H1 (cell line): ENCODE measurements at regions not wholly inside any gene's neighbourhood (a gene's known extent, or its start where the extent isn't known, plus 50 kb on each side); places are given as distances from the start of the nearest gene placed in this dataset.

ENCODE experiments used
- CTCF ChIA-PET: fragments of 300-600 bp; sonication (Branson Sonifier 250); formaldehyde crosslinking; loops from one replicate; lab custom pipeline; 2021; ENCODE audit not compliant: partially characterized antibody; lab: Charles Lee
- POLR2A ChIA-PET: fragments of 300-600 bp; sonication (Branson Sonifier 250); formaldehyde crosslinking; loops from one replicate; lab custom pipeline; 2021; ENCODE audit warnings: inconsistent platforms; ENCODE audit not compliant: partially characterized antibody; lab: Charles Lee
- DNase-seq, 2 experiments: peaks; one replicate each; pipeline versions ENCODE4 v3.0.0 to v3.0.0-alpha.2; 2010 to 2022; ENCODE audit warnings: low spot score in 2 of 2, low read depth in 1 of 2, mixed read lengths in 1 of 2
- FAIRE-seq: peaks from 2 replicates; lab custom pipeline; 2011; peaks lifted over from hg19 to GRCh38; lab: Jason Lieb, UNC
- H2AFZ ChIP-seq: 2 replicates; pipeline ENCODE4 v1.8.1; 2012; ENCODE audit warnings: low read length, inconsistent platforms
- H2AK5ac ChIP-seq: 2 replicates; pipeline ENCODE4 v1.6.1; 2013; ENCODE audit warnings: low read depth, low read length
- H2BK120ac ChIP-seq: replicated peaks from 2 replicates; pipeline ENCODE3; 2013; ENCODE audit warnings: low read depth, low read length, inconsistent platforms
- H2BK12ac ChIP-seq: 2 replicates; pipeline ENCODE4 v1.6.1; 2013; ENCODE audit warnings: low read depth, low read length
- H2BK15ac ChIP-seq: 2 replicates; pipeline ENCODE4 v1.6.1; 2013; ENCODE audit warnings: low read length
- H2BK20ac ChIP-seq: 2 replicates; pipeline ENCODE4 v1.6.1; 2013; ENCODE audit warnings: low read length
- H2BK5ac ChIP-seq: 2 replicates; pipeline ENCODE4 v1.6.1; 2013; ENCODE audit warnings: low read depth, low read length
- H3K14ac ChIP-seq: 2 replicates; pipeline ENCODE4 v1.6.1; 2013; ENCODE audit warnings: inconsistent platforms; ENCODE audit not compliant: insufficient read length
- H3K18ac ChIP-seq: 2 replicates; pipeline ENCODE4 v1.6.1; 2013; ENCODE audit warnings: low read length; ENCODE audit errors: extremely low read depth
- H3K23ac ChIP-seq: 2 replicates; pipeline ENCODE4 v1.6.1; 2013; ENCODE audit warnings: inconsistent platforms; ENCODE audit not compliant: insufficient read length
- H3K23me2 ChIP-seq: 2 replicates; pipeline ENCODE4 v1.6.1; 2013; ENCODE audit warnings: low read depth, low read length
- H3K27ac ChIP-seq: 2 replicates; pipeline ENCODE4 v1.6.1; 2011; ENCODE audit warnings: low read depth, low read length, inconsistent platforms
- H3K27me3 ChIP-seq, 4 experiments: replicated peaks in 1 of 4; 1 replicate in 1 of 4; 2 replicates in 3 of 4; pipeline versions ENCODE4 v1.6.1 to v1.8.1; 2011 to 2013; ENCODE audit warnings: low read length in 3 of 4, mild to moderate bottlenecking in 3 of 4, inconsistent platforms in 2 of 4, mixed read lengths in 2 of 4, moderate library complexity in 1 of 4; ENCODE audit not compliant: control insufficient read depth in 3 of 4, insufficient read depth in 3 of 4; ENCODE audit errors: extremely low read depth in 1 of 4
- H3K36me3 ChIP-seq, 4 experiments: 2 replicates each; pipeline versions ENCODE4 v1.6.1 to v1.8.1; 2011 to 2013; ENCODE audit warnings: mild to moderate bottlenecking in 4 of 4, low read length in 3 of 4, moderate library complexity in 2 of 4, control low read depth in 1 of 4, inconsistent platforms in 1 of 4; ENCODE audit not compliant: insufficient read depth in 4 of 4, control insufficient read depth in 2 of 4
- H3K4ac ChIP-seq: replicated peaks from 2 replicates; pipeline ENCODE3; 2013; ENCODE audit warnings: low read length, low read depth, mixed read lengths, inconsistent platforms; ENCODE audit not compliant: insufficient read length
- H3K4me1 ChIP-seq, 4 experiments: replicated peaks in 1 of 4; 1 replicate in 1 of 4; 2 replicates in 3 of 4; pipeline versions ENCODE4 v1.6.1 to v1.8.1; 2011 to 2013; ENCODE audit warnings: low read length in 3 of 4, inconsistent platforms in 2 of 4, mixed read lengths in 1 of 4; ENCODE audit not compliant: insufficient read depth in 4 of 4, control insufficient read depth in 3 of 4
- H3K4me2 ChIP-seq, 2 experiments: 2 replicates each; pipeline versions ENCODE4 v1.6.1 to v1.8.1; 2011 to 2013; ENCODE audit warnings: low read depth in 2 of 2, low read length in 2 of 2, control low read depth in 1 of 2, inconsistent platforms in 1 of 2, mild to moderate bottlenecking in 1 of 2; ENCODE audit not compliant: insufficient read depth in 1 of 2
- H3K4me3 ChIP-seq, 4 experiments: fragments of 200-600, 300-600 bp in 1 of 4; sonication (generic), shearing (Covaris generic), sonication (Bioruptor Twin) in 1 of 4; 2 replicates each; pipeline versions ENCODE4 v1.5.1 to v1.8.1; 2011 to 2016; ENCODE audit warnings: low read length in 4 of 4, low read depth in 3 of 4, control low read depth in 2 of 4, inconsistent platforms in 2 of 4, mild to moderate bottlenecking in 2 of 4, mixed read lengths in 1 of 4, moderate library complexity in 1 of 4; ENCODE audit not compliant: insufficient read depth in 2 of 4; ENCODE audit errors: extremely low read depth in 1 of 4
- H3K56ac ChIP-seq: replicated peaks from 2 replicates; pipeline ENCODE3; 2013; ENCODE audit warnings: low read depth, mild to moderate bottlenecking, mixed read lengths, low read length, inconsistent platforms; ENCODE audit not compliant: insufficient read length
- H3K79me1 ChIP-seq: 2 replicates; pipeline ENCODE4 v1.6.1; 2013; ENCODE audit warnings: low read depth, low read length, control low read depth
- H3K79me2 ChIP-seq, 2 experiments: 2 replicates each; pipeline versions ENCODE4 v1.6.1 to v1.8.1; 2012 to 2013; ENCODE audit warnings: low read length in 2 of 2, mild to moderate bottlenecking in 2 of 2, inconsistent platforms in 1 of 2; ENCODE audit not compliant: insufficient read depth in 2 of 2, control insufficient read depth in 1 of 2
- H3K9ac ChIP-seq, 4 experiments: replicated peaks in 1 of 4; 1 replicate in 1 of 4; 2 replicates in 3 of 4; pipeline versions ENCODE4 v1.6.1 to v1.8.1; 2011 to 2013; ENCODE audit warnings: low read depth in 3 of 4, low read length in 3 of 4, control low read depth in 2 of 4, mild to moderate bottlenecking in 2 of 4, moderate library complexity in 2 of 4, inconsistent platforms in 1 of 4; ENCODE audit errors: extremely low read depth in 1 of 4
- H3K9me3 ChIP-seq, 2 experiments: 2 replicates each; pipeline versions ENCODE4 v1.6.1 to v1.8.1; 2012 to 2013; ENCODE audit warnings: mild to moderate bottlenecking in 2 of 2, moderate library complexity in 2 of 2, control low read depth in 1 of 2, inconsistent platforms in 1 of 2, low read depth in 1 of 2, low read length in 1 of 2, mixed read lengths in 1 of 2; ENCODE audit not compliant: insufficient read depth in 2 of 2
- H4K20me1 ChIP-seq, 2 experiments: replicated peaks in 1 of 2; 2 replicates each; pipeline versions ENCODE3 to v1.8.1; 2011 to 2013; ENCODE audit warnings: inconsistent platforms in 2 of 2, low read length in 2 of 2, mild to moderate bottlenecking in 1 of 2; ENCODE audit not compliant: insufficient read depth in 2 of 2, control insufficient read depth in 1 of 2
- H4K5ac ChIP-seq: 2 replicates; pipeline ENCODE4 v1.6.1; 2013; ENCODE audit warnings: low read length, low read depth, mixed read lengths, inconsistent platforms; ENCODE audit not compliant: insufficient read length
- H4K8ac ChIP-seq: 2 replicates; pipeline ENCODE4 v1.8.0; 2013; ENCODE audit warnings: mild to moderate bottlenecking, moderate library complexity, low read length, inconsistent platforms; ENCODE audit not compliant: insufficient read depth; ENCODE audit errors: extremely low read depth
- H4K91ac ChIP-seq: replicated peaks from 2 replicates; pipeline ENCODE3; 2013; ENCODE audit warnings: low read length, mixed read lengths, inconsistent platforms; ENCODE audit not compliant: insufficient read length
- KDM5A ChIP-seq: fragments of 200-600 bp; IDR thresholded peaks from 2 replicates; pipeline ENCODE4 v1.7.1; 2012; ENCODE audit warnings: mild to moderate bottlenecking, low read length, inconsistent platforms, mixed read lengths
- TEAD4 ChIP-seq: IDR thresholded peaks from 2 replicates; pipeline ENCODE4 v1.6.1; 2012; ENCODE audit warnings: low read depth, low read length, inconsistent platforms, mixed read lengths
- WGBS, 2 experiments: shearing (Covaris generic) in 1 of 2; methylation state at CpG; one replicate each; pipeline versions ENCODE4 v1.1.6 to v1.1.7; 2013 to 2015; ENCODE audit warnings: low lambda C conversion rate in 2 of 2, mixed read lengths in 2 of 2, inconsistent platforms in 1 of 2, low coverage in 1 of 2, missing lambda C conversion rate in 1 of 2; ENCODE audit not compliant: insufficient replicate concordance in 2 of 2, insufficient coverage in 1 of 2, insufficient read length in 1 of 2; ENCODE audit errors: extremely low coverage in 1 of 2, missing lambda C conversion rate in 1 of 2; 5-methylcytosine and 5-hydroxymethylcytosine counted together
- TF ChIP-seq, protein P1 (sequence below), 3 experiments: IDR thresholded peaks; 1 replicate in 2 of 3; 2 replicates in 1 of 3; pipeline versions ENCODE4 v1.5.1 to v1.6.1; 2011; ENCODE audit warnings: low read length in 3 of 3, mild to moderate bottlenecking in 3 of 3, inconsistent platforms in 2 of 3, low read depth in 1 of 3, moderate library complexity in 1 of 3; ENCODE audit not compliant: insufficient read depth in 1 of 3; ENCODE audit errors: control extremely low read depth in 1 of 3

DNA sequence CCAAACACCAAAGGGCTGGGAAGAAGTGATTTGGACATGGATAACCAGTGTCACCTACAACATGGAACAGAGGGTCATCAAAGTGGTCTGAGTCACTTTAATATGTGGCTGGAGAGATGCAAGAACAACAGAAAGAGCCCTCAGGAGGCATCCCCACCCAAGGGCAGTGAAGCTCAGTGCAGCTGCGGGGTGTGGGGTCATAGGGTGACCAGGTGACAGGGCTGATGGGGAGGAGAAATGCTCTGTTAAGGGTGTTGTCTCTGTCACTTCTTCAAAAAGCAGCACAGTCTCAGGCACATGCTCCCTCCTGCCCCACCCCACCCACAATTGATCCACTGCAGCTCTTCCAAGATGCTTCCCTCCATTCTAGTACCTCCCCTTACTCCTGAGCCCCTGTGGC is 819.1 kb downstream of the KCNJ18 start:
- Histone ChIP-seq H3K4me3 (no peak overlapping the region), H3K4me2 (no peak overlapping the region), H2BK5ac (no peak overlapping the region), H3K9ac (no peak overlapping the region), H4K91ac (no peak overlapping the region), H3K79me2 (no peaks in the 10 kb centered on the region), H3K27me3 (no peaks in the 10 kb centered on the region), H3K18ac (no peak overlapping the region), H2BK15ac (no peak overlapping the region), H3K36me3 (no peaks in the 10 kb centered on the region), H3K23ac (no peak overlapping the region), H3K23me2 (peaks cover 1% of the 10 kb centered on the region; the same call in 1 of the 2 replicates), H2BK120ac (no peak overlapping the region), H3K4ac (no peak overlapping the region), H3K9me3 (peaks cover 46 to 83% of the 10 kb centered on the region in 2 experiments), H3K79me1 (no peaks in the 10 kb centered on the region), H3K4me1 (no peaks in the 10 kb centered on the region), H3K14ac (no peak overlapping the region), H2AK5ac (no peak overlapping the region), H2AFZ (no peak overlapping the region), H2BK12ac (no peak overlapping the region), H3K56ac (no peak overlapping the region), H3K27ac (no peak overlapping the region), H4K5ac (no peak overlapping the region), H4K8ac (no peak overlapping the region), H2BK20ac (no peak overlapping the region), H4K20me1 (no peaks in the 10 kb centered on the region)
- FAIRE-seq (no peak), DNase-seq (no peak)
- POLR2A ChIA-PET, result no interaction called here
- 88% methylated on average over 1 of the region's 1 CpG; no CpG with 5 or more reads in 1 of the 2 experiments for WGBS, 2 experiments
- CTCF ChIA-PET, result no interaction called here
- TF ChIP-seq TEAD4 (no peak), KDM5A (no peak)
- TF ChIP-seq, protein P1, sequence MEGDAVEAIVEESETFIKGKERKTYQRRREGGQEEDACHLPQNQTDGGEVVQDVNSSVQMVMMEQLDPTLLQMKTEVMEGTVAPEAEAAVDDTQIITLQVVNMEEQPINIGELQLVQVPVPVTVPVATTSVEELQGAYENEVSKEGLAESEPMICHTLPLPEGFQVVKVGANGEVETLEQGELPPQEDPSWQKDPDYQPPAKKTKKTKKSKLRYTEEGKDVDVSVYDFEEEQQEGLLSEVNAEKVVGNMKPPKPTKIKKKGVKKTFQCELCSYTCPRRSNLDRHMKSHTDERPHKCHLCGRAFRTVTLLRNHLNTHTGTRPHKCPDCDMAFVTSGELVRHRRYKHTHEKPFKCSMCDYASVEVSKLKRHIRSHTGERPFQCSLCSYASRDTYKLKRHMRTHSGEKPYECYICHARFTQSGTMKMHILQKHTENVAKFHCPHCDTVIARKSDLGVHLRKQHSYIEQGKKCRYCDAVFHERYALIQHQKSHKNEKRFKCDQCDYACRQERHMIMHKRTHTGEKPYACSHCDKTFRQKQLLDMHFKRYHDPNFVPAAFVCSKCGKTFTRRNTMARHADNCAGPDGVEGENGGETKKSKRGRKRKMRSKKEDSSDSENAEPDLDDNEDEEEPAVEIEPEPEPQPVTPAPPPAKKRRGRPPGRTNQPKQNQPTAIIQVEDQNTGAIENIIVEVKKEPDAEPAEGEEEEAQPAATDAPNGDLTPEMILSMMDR (IDR thresholded peaks at IDR 0.05; ENCODE audit: control extremely low read depth in 1 of 3, insufficient read depth in 1 of 3, low read depth in 1 of 3, low read length in 3 of 3), result no peak
